ENCODE measurements at regions not wholly inside any gene's neighbourhood (a gene's known extent, or its start where the extent isn't known, plus 50 kb on each side); places are given as distances from the start of the nearest gene placed in this dataset.

DNA sequence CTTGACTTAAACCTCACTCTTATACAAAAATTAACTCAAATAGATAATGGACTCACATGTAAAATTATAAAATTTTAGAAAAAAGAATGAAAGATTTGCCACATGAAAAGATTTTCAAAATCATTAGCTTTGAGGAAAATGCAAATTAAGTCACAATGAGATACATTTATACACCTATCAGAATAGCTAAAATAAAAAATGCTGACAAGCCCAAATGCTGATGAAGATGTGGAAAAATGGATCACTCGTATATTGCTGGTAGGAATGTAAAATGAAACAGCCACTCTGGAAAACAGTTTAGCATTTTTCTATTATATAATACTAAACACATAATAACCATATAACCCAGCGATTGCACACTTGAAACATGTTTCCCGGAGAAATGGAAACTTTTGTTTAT lies 316.2 kb downstream of the ANKRD50 start:
- DNase-seq = no peak

DNA sequence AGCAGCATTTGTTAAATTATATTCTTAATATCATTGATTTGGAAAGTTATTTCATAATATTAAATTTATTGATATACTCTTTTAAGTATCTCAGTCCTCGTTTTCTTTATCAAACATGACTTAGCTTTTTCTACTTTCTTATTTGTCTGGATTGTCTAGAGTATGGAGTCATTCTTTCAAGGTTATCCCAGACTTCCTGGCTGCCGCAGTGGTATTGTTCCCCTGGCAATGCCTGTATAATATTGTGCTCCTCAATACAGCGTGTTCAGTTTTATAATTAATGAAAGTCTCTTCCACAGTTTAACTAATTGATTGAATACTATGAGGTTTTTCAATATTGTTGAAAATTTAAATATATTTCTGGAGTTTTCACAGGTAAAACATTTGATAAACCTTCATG lies 310.9 kb downstream of the ANKRD50 start:
- no peak for DNase-seq

DNA sequence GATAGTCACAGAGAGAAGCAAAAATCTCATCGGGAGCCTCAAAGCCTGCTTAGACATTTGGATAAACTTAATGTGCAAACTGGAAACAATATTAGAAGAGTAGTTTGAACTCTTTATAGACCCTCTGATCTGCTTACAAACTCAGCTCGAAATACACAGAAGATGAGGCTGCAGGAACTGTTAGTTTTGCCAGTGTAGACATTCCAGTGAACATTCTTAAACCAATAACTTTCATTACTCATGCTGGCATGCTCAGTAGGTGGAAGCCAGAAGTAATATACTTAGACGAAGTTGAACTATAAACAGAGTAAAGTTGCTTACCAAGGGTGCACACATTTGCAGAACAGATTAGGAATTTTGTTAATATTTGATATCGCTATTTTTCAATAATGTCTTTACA lies 303.5 kb downstream of the ANKRD50 start:
- DNase-seq = no peak

DNA sequence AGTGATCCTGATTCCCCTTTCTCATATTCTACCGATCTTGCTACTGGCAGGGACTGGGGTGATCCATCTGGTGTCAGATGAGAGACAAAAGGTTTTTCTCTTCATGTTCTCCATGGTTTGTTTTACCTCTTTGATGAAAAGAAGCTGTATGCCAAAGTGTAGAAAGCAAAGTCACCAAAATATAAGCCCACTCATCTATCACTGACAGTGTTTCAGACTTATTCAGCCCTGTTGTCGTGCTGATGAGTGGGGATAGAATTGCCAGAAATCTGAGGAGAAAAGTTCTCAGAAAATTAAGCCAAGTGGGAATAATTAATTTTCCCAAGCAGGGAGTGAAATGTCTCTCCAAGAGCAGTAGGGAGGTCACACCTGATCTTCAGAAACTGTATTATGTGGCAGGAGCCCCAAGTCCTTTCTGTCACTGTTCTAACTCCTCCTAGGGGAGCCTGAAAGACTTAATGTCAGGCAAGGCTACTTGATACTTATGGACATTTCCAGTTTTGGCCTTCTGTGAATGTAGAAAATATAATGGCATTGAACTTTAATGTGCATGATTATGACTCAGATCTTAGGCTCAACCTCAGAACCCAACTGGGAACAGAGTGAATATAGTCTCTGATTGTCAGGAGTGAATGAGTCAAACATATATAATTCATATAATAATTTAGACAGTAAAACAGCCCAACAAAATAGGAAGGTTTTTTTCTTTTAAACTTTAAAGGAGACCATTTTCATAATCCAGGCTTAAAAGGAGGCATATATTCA lies 298.1 kb downstream of the ANKRD50 start:
- DNase-seq = no peak

DNA sequence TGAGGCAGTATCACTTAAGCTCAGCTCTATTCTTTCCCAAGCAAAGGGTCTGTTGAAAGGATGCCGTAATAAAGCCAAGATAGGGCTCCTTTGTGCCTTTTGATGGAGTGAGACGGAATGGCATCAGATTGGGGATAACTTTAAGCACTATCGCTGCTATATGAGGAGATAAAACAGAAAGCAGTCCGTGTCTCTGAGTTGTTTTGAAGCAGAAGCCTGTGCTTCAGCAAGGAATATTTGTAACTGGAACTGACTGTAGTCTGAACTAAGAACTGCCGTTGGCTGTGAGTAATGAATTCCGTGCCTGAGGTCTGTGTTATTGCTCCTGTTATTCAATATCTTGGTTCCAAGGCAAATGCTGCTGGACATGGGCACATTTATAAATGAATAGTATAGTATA lies 297.4 kb downstream of the ANKRD50 start:
- no peak for DNase-seq

DNA sequence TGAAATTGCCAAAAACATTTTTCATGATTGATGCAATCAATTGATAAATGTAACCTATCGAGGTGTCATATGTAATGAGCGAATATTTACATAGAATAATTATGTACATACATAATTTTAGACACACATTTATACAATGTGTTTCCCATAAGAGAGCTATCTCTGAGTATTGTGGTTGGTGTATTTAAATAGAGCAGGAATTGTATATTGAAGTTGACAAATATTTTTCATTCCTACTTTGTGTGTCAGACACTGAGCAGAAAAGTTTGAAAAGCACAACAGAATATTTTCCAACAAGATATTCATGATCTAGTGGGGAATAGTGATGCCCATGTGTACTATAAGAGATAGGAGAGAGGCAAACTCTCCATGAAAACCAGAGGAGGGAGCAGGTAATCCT lies 295.2 kb downstream of the ANKRD50 start:
- DNase-seq = no peak

DNA sequence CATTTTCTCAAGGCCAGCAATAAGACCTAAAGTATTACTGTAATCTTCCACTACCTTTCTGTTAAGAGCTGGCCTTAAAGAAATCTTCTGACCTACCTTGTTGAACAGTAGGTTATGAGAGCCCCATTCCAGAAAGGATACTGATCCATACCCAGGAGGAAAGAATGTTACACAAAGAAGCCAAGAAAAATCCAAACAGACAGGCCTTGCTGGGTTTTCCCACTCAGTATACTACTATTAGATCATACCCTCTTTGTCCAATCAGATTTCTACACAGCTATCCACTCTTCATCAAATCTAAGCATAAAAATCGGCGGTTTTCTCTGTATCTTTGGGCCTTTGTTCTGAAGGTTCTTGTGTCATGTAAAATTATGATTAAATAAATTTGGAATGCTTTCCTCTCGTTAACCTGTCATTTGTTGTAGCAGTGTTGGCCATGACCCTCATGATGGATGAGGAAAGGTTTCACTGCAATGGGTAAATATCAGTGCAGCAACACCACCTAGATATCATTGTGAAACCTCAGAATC lies 292.3 kb downstream of the ANKRD50 start:
- no peak for DNase-seq

DNA sequence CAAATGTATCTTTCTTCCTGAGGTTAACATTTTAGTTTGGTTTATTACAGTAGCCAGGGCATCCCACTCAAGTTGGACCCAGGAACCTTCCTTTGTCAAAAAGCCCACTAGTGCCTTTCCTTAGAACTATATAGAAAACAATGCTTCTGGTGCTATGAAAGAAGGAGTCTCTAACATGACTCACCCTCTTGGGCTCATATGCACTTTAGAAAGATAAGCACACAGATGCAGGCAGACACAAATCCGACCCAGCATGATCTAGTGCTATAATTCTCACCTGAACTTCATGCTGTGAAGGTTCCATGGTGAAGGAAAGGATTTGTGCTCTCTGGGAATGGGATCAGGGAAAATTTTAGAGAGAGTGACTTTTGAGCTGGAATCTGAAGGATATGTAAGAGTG lies 289.4 kb downstream of the ANKRD50 start:
- DNase-seq = no peak

DNA sequence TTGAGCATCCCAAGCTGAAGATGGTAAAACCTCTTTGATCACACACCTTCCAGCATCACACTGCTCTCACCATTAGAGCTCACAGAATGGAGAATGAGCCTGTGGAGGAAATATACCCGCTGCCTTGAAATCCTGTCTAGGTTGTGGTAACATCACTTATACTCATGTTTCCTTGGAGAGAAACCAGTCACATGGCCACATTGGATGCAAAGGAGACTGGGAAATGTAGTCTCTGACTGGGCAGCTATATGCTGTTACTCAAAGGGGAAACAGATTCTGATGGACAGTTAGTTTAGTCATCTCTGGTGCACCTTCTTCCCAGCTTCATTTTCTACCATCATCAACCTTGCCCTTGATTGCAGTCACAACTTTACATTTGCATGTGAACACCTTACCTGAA lies 286.3 kb downstream of the ANKRD50 start:
- no peak for DNase-seq

DNA sequence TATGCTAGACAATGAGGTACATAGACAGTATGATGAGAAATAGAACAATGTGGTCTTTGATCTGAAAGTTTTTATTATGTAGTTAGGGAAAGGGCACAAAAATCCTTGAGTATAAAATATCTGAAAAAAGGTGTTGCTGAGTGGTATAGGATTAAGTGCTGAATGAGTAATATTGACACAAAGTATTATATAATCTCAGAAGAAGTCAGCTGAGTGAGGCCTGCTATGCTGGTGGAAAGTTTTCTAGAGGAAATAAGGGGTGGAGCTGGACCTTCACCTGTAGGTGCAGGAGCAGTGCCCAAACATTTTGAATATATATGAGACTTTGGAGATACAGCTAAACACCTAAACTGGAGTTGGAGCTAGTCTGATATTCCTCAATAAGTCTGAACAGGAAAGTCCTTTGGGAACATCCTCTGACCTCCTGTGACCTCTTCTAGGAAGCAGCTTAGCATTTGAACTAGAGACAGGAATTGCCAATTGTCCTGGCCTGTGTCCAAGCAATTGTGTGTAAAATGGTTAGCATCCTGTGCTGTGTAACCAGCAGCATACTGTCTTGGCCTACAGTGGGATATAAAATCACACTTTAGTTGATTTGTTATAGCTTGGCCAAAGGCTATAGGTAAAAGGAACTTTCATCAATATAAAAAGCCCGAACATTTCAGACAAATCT lies 285.3 kb downstream of the ANKRD50 start:
- DNase-seq = no peak

DNA sequence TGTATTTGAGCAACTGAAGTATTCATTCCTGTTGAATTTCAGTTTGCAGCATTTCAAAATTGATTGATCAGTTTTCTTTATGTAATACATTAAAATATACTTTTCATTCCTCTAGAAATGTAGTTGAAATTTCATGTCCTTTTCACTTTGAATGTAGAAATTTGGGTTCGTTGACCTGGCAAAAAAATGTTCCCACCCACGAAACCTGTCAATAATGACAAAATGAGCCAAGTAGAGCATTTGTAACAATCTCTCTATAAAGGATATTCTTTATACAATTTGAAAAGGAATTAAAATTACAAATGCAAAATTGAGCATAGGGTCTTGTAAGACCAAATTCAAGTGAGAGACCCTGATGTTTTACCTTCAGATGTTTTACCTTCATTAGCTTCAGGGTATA lies 283.9 kb downstream of the ANKRD50 start:
- no peak for DNase-seq

DNA sequence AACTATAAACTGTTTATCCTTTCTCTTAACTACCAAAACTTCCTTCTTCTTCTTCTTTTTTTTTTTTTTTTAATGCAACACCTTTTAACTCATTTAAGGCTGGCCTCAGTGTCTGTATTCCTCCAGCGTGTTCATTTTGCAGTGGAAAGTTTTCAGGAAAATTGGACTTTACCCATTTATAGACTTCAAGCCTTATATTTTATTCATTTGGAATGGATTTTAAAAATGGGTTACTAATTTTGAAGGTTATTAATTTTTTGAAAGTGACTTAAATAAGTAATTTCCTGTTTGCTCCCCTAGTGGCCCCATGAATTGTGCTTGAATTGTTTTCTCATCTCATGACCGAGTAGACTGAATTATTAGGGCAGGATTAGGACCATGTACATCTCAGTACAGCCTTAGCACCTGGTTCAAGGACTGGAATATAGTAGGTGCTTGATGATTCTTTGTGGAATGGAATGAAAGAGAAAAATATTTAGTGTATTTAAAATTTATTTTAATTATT lies 282.7 kb downstream of the ANKRD50 start:
- no peak for DNase-seq

DNA sequence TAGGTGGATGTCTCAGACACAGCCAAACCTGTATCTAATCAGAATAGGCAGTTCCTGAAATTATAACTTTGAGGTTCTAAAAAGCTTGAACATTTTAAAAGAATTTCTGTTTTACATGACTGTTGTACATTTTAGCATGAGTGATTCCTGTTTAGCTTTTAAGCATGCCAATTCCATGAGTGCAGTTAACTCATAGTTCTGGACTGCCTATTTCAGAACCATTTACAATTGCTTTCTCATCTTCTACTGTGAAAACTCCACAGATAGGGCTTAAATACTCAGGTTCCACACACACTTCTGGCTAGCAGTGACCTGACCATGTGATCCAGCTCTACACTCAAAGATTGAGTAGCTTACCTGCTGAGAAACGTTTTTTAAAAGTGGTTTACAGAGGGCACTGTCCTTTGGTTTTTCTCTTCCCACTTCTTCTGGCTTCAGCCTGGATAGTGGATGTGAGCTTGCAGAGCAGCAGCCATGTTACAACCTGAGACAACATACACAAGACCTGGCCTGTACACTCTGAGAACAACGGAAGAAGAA lies 280.8 kb downstream of the ANKRD50 start:
- DNase-seq = no peak

DNA sequence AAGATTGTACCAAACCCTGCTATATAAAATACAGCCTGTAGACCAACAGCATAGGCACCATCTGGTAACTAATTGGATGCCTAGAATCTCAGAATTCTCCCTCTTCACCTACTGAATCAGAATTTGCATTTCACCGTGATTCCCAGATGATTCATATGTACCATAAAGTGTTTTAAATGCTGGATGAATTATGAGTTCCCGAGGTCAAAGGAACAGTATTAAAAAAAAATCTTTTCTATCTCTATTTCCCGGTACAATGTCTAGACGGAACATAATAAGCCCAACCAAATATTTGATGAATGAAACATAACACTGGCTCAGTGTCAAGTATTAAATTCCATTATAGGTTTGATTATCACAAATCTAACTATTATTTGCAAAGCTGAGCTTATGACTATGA lies 280.0 kb downstream of the ANKRD50 start:
- DNase-seq = no peak

DNA sequence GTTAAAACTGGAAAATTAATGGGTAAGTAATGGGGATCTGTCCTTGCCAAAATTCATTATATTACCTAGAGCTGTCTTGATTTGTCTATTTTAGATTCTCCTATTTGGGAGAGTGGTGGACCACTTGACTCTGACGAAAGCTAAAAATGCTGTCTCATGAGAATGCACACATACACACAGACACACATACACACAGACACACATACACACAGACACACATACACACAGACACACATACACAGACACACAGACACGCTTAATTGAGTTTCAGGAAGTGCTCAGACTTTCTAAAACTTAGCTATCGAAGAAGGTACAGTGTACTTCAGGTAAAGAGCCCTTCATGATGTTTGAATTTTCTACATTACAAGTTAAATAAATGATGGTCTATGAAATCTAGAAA lies 279.5 kb downstream of the ANKRD50 start:
- DNase-seq = no peak

DNA sequence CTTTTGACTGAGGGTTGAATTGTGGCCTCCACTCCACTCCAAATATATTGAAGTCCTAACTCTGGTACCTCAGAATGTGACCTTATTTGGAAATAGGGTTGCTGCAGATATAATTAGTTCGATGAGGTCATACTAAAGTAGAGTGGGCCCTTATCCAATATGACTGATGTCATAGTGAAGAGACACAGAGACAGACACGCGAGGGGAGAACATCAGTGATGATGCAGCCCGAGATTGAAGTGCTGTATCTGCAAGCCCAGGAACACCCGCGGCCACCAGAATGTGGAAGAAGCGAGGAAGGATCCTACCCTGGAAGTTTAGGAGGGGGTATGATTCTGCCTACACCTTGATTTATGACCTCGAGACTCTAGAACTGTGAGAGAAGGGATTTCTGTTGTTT lies 279.0 kb downstream of the ANKRD50 start:
- DNase-seq = no peak

DNA sequence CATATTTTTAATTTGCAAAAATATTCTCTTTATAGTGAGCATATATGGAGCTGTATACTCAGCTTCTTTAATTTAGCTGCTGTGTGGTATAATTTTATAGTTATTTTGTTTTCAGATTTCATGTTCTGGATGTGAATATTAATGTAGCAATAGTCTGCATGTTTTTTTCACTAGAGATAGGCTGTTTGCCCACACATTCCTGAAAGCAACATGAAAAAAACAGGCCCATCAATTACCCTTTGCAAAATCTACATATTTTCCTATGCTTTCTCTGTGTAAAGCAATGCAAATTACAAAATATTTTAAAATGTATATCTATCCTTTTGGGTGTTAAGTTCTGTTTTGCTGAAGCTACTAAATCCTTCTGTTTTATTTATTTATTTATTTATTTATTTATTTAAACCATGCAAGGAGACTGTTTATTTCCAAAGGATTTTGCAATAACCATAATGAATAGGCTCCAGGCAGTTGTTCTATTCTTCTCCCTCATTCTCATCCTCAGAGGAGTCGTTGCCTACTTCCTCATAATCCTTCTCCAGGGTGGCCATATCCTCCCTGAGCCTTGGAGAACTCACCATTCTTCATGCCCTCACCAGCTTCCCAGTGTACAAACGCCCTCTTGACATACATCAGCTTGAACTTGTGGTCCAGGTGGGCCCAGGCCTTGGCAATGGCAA lies 277.1 kb downstream of the ANKRD50 start:
- DNase-seq = no peak

DNA sequence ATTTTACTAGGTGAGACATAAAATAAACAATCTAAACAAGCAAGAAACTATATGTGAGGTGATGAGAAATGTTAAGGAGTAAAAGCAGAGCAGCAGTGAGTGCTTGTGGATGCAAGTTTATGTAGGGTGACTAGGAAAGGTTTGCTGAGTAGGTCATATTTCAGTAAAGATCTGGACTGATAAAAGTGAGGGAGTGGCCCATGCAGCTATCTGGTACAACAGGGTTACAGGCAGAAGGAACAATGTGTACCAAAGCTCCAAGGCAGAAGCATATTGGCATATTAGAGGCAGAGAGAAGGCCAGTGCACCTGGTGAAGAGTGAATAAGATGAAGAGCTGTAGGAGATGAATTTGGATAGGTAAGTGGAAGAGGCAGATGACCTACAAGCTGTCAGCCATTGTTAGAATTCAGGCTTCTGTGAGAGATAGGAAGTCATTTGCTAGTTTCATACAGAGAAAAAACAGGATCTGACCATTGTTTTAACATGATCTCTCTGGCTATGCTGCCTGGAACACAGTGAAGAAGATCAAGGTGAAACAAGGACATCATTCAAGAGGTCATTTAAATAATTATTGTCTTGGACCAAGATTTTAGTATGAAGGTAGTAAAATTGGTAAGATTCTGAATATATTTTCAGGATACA lies 274.6 kb downstream of the ANKRD50 start:
- no peak for DNase-seq

DNA sequence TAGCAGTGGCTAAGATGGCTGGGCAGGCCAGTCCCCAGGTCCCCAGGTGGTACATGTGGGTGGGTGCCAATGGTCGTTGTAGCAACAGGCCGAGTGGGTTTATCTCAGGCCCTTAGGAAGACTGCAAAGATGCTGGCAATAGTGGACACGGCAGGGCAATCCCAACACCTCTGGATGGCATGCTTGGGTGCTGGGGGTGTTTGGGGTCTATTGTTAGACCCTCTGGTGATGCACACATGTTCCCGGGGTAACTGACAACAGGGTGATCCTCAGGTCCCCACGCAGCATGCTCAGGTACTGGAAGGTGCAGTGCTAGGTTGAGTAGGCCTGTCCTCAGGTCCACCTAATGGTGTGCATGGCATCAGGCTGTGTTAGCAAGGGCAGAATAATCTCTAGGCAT lies 267.5 kb downstream of the ANKRD50 start:
- DNase-seq = no peak

DNA sequence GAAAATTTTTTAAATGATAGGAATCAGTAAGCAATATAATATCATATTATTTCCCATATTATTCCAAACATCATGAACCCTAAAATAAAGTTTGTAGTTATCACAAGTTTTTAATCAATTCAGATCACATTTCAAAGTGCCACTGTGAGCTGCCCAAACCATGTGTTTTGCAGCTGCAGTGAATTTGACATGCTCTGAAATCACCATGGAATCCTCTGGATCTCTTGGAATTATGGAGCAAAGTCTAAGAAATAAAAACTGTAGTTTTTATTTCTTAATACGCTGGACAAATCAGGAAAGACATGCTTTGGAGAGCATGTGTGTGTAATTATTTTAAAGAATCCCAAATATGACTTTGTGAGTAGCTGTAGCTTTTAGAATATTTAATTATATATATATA lies 262.7 kb downstream of the ANKRD50 start:
- no peak for DNase-seq

DNA sequence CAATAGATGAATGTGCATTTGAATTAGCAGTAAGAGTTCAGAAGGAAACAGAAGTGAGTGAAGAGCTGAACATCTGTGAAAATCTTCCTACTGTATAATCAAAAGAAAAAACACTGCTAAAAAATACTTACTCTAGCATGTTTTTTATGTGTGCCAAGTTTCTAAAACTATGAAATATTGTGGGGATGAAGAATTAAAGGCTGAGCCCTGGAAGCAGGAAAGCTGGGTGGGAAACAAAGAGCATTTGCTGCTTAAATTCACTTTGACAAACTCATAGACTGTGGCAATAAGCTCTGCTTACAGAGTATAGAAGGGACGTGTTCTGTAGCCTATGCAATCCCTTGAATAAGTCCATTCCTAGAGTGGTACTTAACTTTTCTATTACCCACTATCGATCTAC lies 261.7 kb downstream of the ANKRD50 start:
- no peak for DNase-seq

DNA sequence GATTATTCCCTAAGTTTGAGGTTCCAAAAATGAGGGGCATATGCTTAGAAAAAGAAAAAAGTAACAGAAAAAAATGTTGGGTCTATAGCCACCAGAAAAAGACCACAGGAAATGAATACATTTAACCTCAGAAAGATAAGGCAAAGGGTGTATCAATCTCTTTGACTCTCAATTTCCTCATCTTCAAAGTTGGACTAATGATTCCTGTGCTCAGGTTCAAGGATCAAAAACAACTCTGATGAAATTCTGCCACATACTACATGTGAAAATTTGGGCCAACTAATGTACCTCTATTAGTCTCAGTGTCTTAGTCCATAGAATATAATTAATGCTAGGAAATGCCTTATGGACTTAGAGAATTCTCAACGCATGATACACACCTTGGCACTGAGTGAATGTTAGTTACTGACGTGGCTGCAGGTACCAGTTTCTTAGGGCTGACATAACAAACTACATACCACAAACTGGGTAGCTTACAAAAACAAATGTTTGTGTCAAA lies 257.7 kb downstream of the ANKRD50 start:
- DNase-seq = no peak

DNA sequence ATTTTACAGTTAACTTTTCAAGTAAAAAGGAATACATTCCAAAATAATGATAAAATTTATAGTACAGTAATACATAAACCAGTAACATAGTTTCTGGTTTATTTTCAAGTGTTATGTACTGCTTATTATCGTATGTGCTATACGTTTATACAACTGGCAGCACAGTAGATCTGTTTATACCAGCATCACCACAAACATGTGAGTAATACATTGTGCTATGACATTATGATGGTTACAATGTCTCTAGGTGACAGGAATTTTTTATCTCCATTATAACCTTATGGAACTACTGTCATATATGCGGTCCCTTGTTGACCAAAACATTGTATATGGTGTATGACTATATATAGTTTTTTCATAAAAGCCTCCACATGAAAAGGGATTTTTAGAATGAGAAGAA lies 256.9 kb downstream of the ANKRD50 start:
- DNase-seq = no peak
